HepG2 (cell line): ENCODE measurements at regions not wholly inside any gene's neighbourhood (a gene's known extent, or its start where the extent isn't known, plus 50 kb on each side); places are given as distances from the start of the nearest gene placed in this dataset.

ENCODE experiments used
- ATAC-seq: fragments of 200-7000 bp; cut with Tn5 transposase; 3 replicates; pipeline ENCODE4 v1.9.1; 2020; ENCODE audit warnings: mild to moderate bottlenecking, moderate library complexity
- BruUV-seq: library from RNA; stranded (reverse); fragments of 400-500 nt; replicated peaks from 2 replicates; lab custom pipeline; 2021; lab: Mats Ljungman, UMichigan
- CTCF ChIA-PET: fragments of 300-600 bp; formaldehyde crosslinking; extraction: SDS; loops from one replicate; lab custom pipeline; 2021; ENCODE audit warnings: low total read pairs, inconsistent platforms, low intra/inter-chr PET ratio; lab: Yijun Ruan, JAX
- POLR2A ChIA-PET: fragments of 350-600 bp; sonication (Branson Sonifier 250); formaldehyde crosslinking; loops from one replicate; lab custom pipeline; 2020; ENCODE audit warnings: antibody characterized with exemption, inconsistent platforms; lab: Yijun Ruan, JAX
- DNase-seq: peaks from one replicate; pipeline ENCODE4 v3.0.0-alpha.2; 2015; ENCODE audit warnings: low spot score
- FAIRE-seq: peaks from 3 replicates; lab custom pipeline; 2011; peaks lifted over from hg19 to GRCh38; lab: Jason Lieb, UNC
- H2AFZ ChIP-seq: one replicate; pipeline ENCODE4 v1.6.1; 2011; ENCODE audit warnings: low read length, inconsistent platforms
- H3K27ac ChIP-seq: fragments of 300-600 bp; 3 replicates; pipeline ENCODE4 v1.8.0; 2011; ENCODE audit warnings: mixed run types, mild to moderate bottlenecking, mixed read lengths, low read length, inconsistent platforms; ENCODE audit not compliant: insufficient read depth; ENCODE audit errors: extremely low read length
- H3K27me3 ChIP-seq, 2 experiments: fragments of 200-600 bp in 1 of 2; 2 replicates in 1 of 2; 3 replicates in 1 of 2; pipeline versions ENCODE4 v1.6.0 to v1.8.0; 2011; ENCODE audit warnings: low read length in 2 of 2, mild to moderate bottlenecking in 2 of 2, moderate library complexity in 2 of 2, inconsistent platforms in 1 of 2; ENCODE audit not compliant: insufficient read depth in 2 of 2, control insufficient read depth in 1 of 2
- H3K36me3 ChIP-seq, 2 experiments: fragments of 200-600 bp in 1 of 2; replicated peaks in 1 of 2; 2 replicates in 1 of 2; 3 replicates in 1 of 2; pipeline versions ENCODE4 v1.5.1 to v1.8.0; 2011; ENCODE audit warnings: low read length in 2 of 2, inconsistent platforms in 1 of 2; ENCODE audit not compliant: insufficient read depth in 2 of 2, control insufficient read depth in 1 of 2
- H3K4me1 ChIP-seq: 2 replicates; pipeline ENCODE4 v1.5.1; 2012; ENCODE audit warnings: low read length, inconsistent platforms; ENCODE audit not compliant: insufficient read depth
- H3K4me2 ChIP-seq: 2 replicates; pipeline ENCODE4 v1.6.0; 2011; ENCODE audit warnings: low read depth, low read length, inconsistent platforms
- H3K4me3 ChIP-seq, 3 experiments: fragments of 200-600 bp in 1 of 3; sonication (generic), shearing (Covaris generic) in 1 of 3; replicated peaks in 1 of 3; 2 replicates each; pipeline ENCODE4 v1.5.1; 2011 to 2016; ENCODE audit warnings: low read length in 3 of 3, inconsistent platforms in 2 of 3, low read depth in 2 of 3, mild to moderate bottlenecking in 2 of 3, control low read depth in 1 of 3, mixed read lengths in 1 of 3; ENCODE audit not compliant: insufficient read depth in 1 of 3
- H3K79me2 ChIP-seq: one replicate; pipeline ENCODE4 v1.6.1; 2011; ENCODE audit warnings: low read length, inconsistent platforms; ENCODE audit not compliant: insufficient read depth
- H3K9ac ChIP-seq: 2 replicates; pipeline ENCODE4 v1.6.0; 2011; ENCODE audit warnings: mild to moderate bottlenecking, low read depth, low read length, inconsistent platforms; ENCODE audit not compliant: insufficient read depth
- H3K9me3 ChIP-seq: 2 replicates; pipeline ENCODE4 v1.5.1; 2012; ENCODE audit warnings: mild to moderate bottlenecking, low read length
- H4K20me1 ChIP-seq: 2 replicates; pipeline ENCODE4 v1.6.0; 2011; ENCODE audit warnings: inconsistent platforms, mild to moderate bottlenecking, low read length, moderate library complexity; ENCODE audit not compliant: insufficient read depth
- ATRX ChIP-seq: sonication (generic); formaldehyde crosslinking; IDR thresholded peaks from 2 replicates; pipeline ENCODE4 v1.4.0; 2020; ENCODE audit warnings: missing genetic modification reagents, borderline replicate concordance
- FOXM1 ChIP-seq: sonication (generic); formaldehyde crosslinking; IDR thresholded peaks from 2 replicates; pipeline ENCODE4 v1.5.0; 2020; ENCODE audit warnings: missing genetic modification reagents
- HDAC6 ChIP-seq: fragments of 200-600 bp; sonication (generic); IDR thresholded peaks from 2 replicates; pipeline ENCODE4 v1.7.0; 2017; ENCODE audit warnings: mild to moderate bottlenecking, antibody characterized with exemption, low read length, low read depth
- HNRNPH1 ChIP-seq: fragments of 200-400 bp; formaldehyde crosslinking; optimal IDR thresholded peaks from 2 replicates; pipeline ENCODE3; 2017; ENCODE audit warnings: mild to moderate bottlenecking, low read depth, low read length
- HNRNPL ChIP-seq: fragments of 200-400 bp; formaldehyde crosslinking; IDR thresholded peaks from 2 replicates; pipeline ENCODE4 v1.6.1; 2017; ENCODE audit warnings: mild to moderate bottlenecking, low read depth, low read length
- HOXA5 ChIP-seq: sonication (generic); formaldehyde crosslinking; IDR thresholded peaks from 2 replicates; pipeline ENCODE4 v1.4.0; 2020; ENCODE audit warnings: missing genetic modification reagents
- IKZF4 ChIP-seq: sonication (generic); formaldehyde crosslinking; IDR thresholded peaks from 2 replicates; pipeline ENCODE4 v1.5.1; 2020; ENCODE audit warnings: borderline replicate concordance, mild to moderate bottlenecking, low read depth, missing genetic modification reagents; ENCODE audit errors: not compliant biosample characterization
- MYC ChIP-seq: sonication (generic); formaldehyde crosslinking; IDR thresholded peaks from 2 replicates; pipeline ENCODE4 v1.9.0; 2021; ENCODE audit warnings: missing genetic modification reagents, borderline replicate concordance
- NFYB ChIP-seq: sonication (generic); formaldehyde crosslinking; IDR thresholded peaks from 2 replicates; pipeline ENCODE4 v1.4.0; 2020; ENCODE audit warnings: missing genetic modification reagents
- NFYC ChIP-seq: IDR thresholded peaks from 2 replicates; pipeline ENCODE4 v1.6.1; 2016; ENCODE audit warnings: missing genetic modification reagents, missing compliant biosample characterization
- PRMT3 ChIP-seq: sonication (generic); formaldehyde crosslinking; IDR thresholded peaks from 2 replicates; pipeline ENCODE4 v1.8.1; 2022; ENCODE audit warnings: low read depth, mild to moderate bottlenecking, moderate library complexity, missing genetic modification reagents, borderline replicate concordance
- RFXANK ChIP-seq: IDR thresholded peaks from 2 replicates; pipeline ENCODE4 v1.6.1; 2016
- SP4 ChIP-seq: sonication (generic); formaldehyde crosslinking; IDR thresholded peaks from 2 replicates; pipeline ENCODE4 v1.8.1; 2023; ENCODE audit warnings: mild to moderate bottlenecking, missing genetic modification reagents
- SRSF4 ChIP-seq: fragments of 200-400 bp; formaldehyde crosslinking; IDR thresholded peaks from one replicate; pipeline ENCODE4 v1.6.1; 2018; ENCODE audit warnings: mild to moderate bottlenecking, low read depth, low read length, moderate library complexity; ENCODE audit not compliant: poor library complexity, severe bottlenecking
- THAP11 ChIP-seq: IDR thresholded peaks from 2 replicates; pipeline ENCODE4 v1.6.1; 2016; ENCODE audit warnings: missing biosample characterization, missing genetic modification reagents
- ZBTB7A ChIP-seq: sonication (generic); formaldehyde crosslinking; IDR thresholded peaks from 2 replicates; pipeline ENCODE4 v1.8.0; 2022; ENCODE audit warnings: mild to moderate bottlenecking, missing genetic modification reagents
- ZNF143 ChIP-seq: sonication (generic); formaldehyde crosslinking; IDR thresholded peaks from 2 replicates; pipeline ENCODE4 v1.4.0; 2020; ENCODE audit warnings: missing genetic modification reagents
- ZNF281 ChIP-seq: sonication (generic); formaldehyde crosslinking; IDR thresholded peaks from 2 replicates; pipeline ENCODE4 v1.4.0; 2020; ENCODE audit warnings: missing genetic modification reagents, borderline replicate concordance
- ZNF589 ChIP-seq: sonication (generic); formaldehyde crosslinking; conservative IDR thresholded peaks from 2 replicates; pipeline ENCODE4 v1.8.0; 2022; ENCODE audit warnings: mild to moderate bottlenecking, moderate library complexity, missing genetic modification reagents
- ZNF766 ChIP-seq: sonication (generic); formaldehyde crosslinking; IDR thresholded peaks from 2 replicates; pipeline ENCODE4 v1.5.0; 2020; ENCODE audit warnings: missing genetic modification reagents, borderline replicate concordance
- WGBS: methylation state at CpG from one replicate; pipeline ENCODE4 v1.1.6; 2017; ENCODE audit warnings: low lambda C conversion rate; 5-methylcytosine and 5-hydroxymethylcytosine counted together
- in situ Hi-C: cut with HindIII; loops from 2 replicates; pipeline ENCODE4 v1.10.0; 2017; ENCODE audit warnings: low pct_unique_long_range_greater_than_20kb; ENCODE audit not compliant: extremely low pct_ligation_motif_present
- intact Hi-C: fragments of 100-400 bp; cut with micrococcal nuclease; formaldehyde crosslinking; loops from one replicate; pipeline ENCODE4 v1.10.0; 2022; ENCODE audit not compliant: unreplicated experiment
- TF ChIP-seq, protein P1 (sequence below): sonication (generic); formaldehyde crosslinking; IDR thresholded peaks from 2 replicates; pipeline ENCODE4 v1.4.0; 2020; ENCODE audit warnings: low read depth, mild to moderate bottlenecking, missing genetic modification reagents
- TF ChIP-seq, protein P2 (sequence below): sonication (generic); formaldehyde crosslinking; IDR thresholded peaks from 2 replicates; pipeline ENCODE4 v1.5.0; 2020; ENCODE audit warnings: mild to moderate bottlenecking, missing genetic modification reagents

- DNase-seq (no peak), FAIRE-seq (no peak)
- CTCF ChIA-PET, result no interaction called here
- TF ChIP-seq HNRNPL, result no peak
- no peak for TF ChIP-seq HDAC6
- TF ChIP-seq ATRX (CRISPR knock-in tag), result no peak
- TF ChIP-seq HNRNPH1, result no peak
- no peak for TF ChIP-seq ZBTB7A (CRISPR knock-in tag)
- peak; percentile 76 for TF ChIP-seq THAP11 (CRISPR knock-in tag)
- TF ChIP-seq SRSF4, result no peak
- peak; percentile 51; the same call in 1 of the 2 replicates for TF ChIP-seq NFYC (CRISPR knock-in tag)
- no peak for TF ChIP-seq ZNF281 (CRISPR knock-in tag)
- TF ChIP-seq ZNF766 (CRISPR knock-in tag), result no peak
- TF ChIP-seq SP4 (CRISPR knock-in tag), result no peak
- no peak for TF ChIP-seq RFXANK (CRISPR knock-in tag)
- TF ChIP-seq, protein P1, sequence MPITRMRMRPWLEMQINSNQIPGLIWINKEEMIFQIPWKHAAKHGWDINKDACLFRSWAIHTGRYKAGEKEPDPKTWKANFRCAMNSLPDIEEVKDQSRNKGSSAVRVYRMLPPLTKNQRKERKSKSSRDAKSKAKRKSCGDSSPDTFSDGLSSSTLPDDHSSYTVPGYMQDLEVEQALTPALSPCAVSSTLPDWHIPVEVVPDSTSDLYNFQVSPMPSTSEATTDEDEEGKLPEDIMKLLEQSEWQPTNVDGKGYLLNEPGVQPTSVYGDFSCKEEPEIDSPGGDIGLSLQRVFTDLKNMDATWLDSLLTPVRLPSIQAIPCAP, result no peak
- no peak for TF ChIP-seq IKZF4 (CRISPR knock-in tag)
- no peak for TF ChIP-seq ZNF589
- TF ChIP-seq HOXA5 (CRISPR knock-in tag), result no peak
- no peak for TF ChIP-seq FOXM1 (CRISPR knock-in tag)
- TF ChIP-seq, protein P2, sequence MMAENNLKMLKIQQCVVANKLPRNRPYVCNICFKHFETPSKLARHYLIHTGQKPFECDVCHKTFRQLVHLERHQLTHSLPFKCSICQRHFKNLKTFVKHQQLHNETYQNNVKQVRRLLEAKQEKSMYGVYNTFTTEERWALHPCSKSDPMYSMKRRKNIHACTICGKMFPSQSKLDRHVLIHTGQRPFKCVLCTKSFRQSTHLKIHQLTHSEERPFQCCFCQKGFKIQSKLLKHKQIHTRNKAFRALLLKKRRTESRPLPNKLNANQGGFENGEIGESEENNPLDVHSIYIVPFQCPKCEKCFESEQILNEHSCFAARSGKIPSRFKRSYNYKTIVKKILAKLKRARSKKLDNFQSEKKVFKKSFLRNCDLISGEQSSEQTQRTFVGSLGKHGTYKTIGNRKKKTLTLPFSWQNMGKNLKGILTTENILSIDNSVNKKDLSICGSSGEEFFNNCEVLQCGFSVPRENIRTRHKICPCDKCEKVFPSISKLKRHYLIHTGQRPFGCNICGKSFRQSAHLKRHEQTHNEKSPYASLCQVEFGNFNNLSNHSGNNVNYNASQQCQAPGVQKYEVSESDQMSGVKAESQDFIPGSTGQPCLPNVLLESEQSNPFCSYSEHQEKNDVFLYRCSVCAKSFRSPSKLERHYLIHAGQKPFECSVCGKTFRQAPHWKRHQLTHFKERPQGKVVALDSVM, result no peak
- peak; percentile 54; the same call in 1 of the 2 replicates for TF ChIP-seq NFYB (CRISPR knock-in tag)
- TF ChIP-seq PRMT3 (CRISPR knock-in tag), result no peak
- no peak for TF ChIP-seq MYC
- peak; percentile 76 for TF ChIP-seq ZNF143 (CRISPR knock-in tag)
These were observed 629.6 kb upstream of the FANCL start for GRCh38 chr2:58870704-58871103.

More at GRCh38 chr2:58870704-58871103, 629.6 kb upstream of the FANCL start:
- H3K36me3 ChIP-seq, result no peaks in the 10 kb centered on the region
- H3K79me2 ChIP-seq, result no peaks in the 10 kb centered on the region
- H4K20me1 ChIP-seq, result no peaks in the 10 kb centered on the region
- H3K4me3 ChIP-seq, result no peak overlapping the region
- in situ Hi-C loops (no loop called here), intact Hi-C loops (loop anchor here (2.0 to 10.0 kb wide), 3 partner anchors 300 to 1106 kb away; no protein-coding TSS in a partner anchor)
- no peak overlapping the region for H3K4me2 ChIP-seq
- ATAC-seq, result no peak
- no peak overlapping the region for H3K9ac ChIP-seq
- H3K27ac ChIP-seq, result no peak overlapping the region
- H2AFZ ChIP-seq, result no peak overlapping the region
- POLR2A ChIA-PET, result no interaction called here
- H3K9me3 ChIP-seq, result no peaks in the 10 kb centered on the region
- WGBS, result 0% methylated on average over 2 of the region's 2 CpGs
- BruUV-seq, result no TSS peak
- peaks cover 13% of the 10 kb centered on the region; the same call in 1 of the 2 replicates for H3K4me1 ChIP-seq
- no peaks in the 10 kb centered on the region for H3K27me3 ChIP-seq
